DND-41 (cell line): ENCODE measurements at regions not wholly inside any gene's neighbourhood (a gene's known extent, or its start where the extent isn't known, plus 50 kb on each side); places are given as distances from the start of the nearest gene placed in this dataset.

Experiments used
- EZH2 ChIP-seq: IDR thresholded peaks from 3 replicates; pipeline ENCODE4 v1.6.1; 2012; ENCODE audit warnings: borderline replicate concordance, low read depth, mild to moderate bottlenecking, moderate library complexity, low read length, inconsistent platforms; ENCODE audit not compliant: severe bottlenecking
- TF ChIP-seq, protein P1 (sequence below): IDR thresholded peaks from 2 replicates; pipeline ENCODE4 v1.5.1; 2012; ENCODE audit warnings: borderline replicate concordance, low read length, moderate library complexity, mild to moderate bottlenecking; ENCODE audit not compliant: poor library complexity, severe bottlenecking; ENCODE audit errors: extremely low read depth

DNA sequence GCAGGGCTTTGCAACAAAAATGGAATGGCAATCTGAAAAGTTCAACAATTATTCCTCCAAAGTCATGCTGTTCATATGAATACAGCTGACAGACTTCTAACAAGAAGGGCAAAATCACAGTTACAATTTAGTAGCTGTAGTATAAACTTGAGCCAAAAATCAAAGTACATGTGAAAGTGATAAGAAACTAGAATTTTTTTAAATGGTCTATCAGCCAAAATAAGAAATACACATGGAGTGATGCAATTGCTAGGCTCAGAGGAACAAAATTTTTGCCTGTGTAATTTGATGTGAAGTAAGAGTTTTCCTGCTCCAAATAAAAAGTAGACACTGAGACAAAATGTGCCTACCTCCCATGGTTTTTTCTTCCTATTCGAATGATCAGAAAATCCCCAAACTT lies 167.7 kb upstream of the CDKN3 start:
- TF ChIP-seq, protein P1, sequence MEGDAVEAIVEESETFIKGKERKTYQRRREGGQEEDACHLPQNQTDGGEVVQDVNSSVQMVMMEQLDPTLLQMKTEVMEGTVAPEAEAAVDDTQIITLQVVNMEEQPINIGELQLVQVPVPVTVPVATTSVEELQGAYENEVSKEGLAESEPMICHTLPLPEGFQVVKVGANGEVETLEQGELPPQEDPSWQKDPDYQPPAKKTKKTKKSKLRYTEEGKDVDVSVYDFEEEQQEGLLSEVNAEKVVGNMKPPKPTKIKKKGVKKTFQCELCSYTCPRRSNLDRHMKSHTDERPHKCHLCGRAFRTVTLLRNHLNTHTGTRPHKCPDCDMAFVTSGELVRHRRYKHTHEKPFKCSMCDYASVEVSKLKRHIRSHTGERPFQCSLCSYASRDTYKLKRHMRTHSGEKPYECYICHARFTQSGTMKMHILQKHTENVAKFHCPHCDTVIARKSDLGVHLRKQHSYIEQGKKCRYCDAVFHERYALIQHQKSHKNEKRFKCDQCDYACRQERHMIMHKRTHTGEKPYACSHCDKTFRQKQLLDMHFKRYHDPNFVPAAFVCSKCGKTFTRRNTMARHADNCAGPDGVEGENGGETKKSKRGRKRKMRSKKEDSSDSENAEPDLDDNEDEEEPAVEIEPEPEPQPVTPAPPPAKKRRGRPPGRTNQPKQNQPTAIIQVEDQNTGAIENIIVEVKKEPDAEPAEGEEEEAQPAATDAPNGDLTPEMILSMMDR, result no peak
- no peak for TF ChIP-seq EZH2
